ENCODE measurements at regions not wholly inside any gene's neighbourhood (a gene's known extent, or its start where the extent isn't known, plus 50 kb on each side); places are given as distances from the start of the nearest gene placed in this dataset.

DNA sequence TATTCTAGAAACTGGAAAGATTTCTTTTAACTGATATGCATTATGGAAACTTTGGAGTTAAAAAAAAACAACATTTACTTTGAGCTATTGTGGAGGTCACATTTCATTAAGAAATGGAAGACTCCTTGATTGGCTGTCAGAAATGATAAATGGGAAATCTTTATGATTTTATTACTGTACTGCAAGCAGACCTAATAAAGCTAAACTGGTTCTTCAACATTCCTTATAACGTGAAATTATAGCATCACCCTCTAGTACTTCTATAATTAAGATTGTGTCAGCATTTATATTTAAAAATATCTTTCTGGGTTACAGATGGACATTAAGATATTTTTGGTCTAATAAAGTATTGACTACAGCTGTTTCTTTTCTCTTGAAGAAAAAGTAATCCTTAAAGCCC, 213.8 kb upstream of the PACRGL start:
- ATAC-seq (peak; percentile 77), DNase-seq (no peak)
- intact Hi-C loops (cut with DNase I, micrococcal nuclease): no loop called here

DNA sequence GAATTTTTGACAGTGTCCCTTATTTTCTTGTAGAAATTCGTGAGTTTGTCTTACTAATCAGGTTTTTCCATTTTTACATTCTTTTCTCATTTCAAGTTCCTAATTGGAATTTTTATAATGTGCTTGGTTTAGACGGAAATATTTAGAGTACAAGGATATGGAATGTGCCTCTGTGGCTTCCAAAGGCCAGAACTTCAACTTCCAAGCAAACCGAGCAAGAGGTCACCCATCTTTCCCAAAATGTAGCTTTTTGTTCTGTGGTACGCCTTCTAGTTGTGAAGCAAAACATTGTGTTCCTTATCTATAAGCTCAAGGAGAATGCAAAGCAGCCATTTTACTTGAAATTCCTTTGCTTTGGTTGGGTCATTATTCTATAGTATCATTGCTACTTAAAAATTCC, 212.8 kb upstream of the PACRGL start:
- DNase-seq: no peak
- ATAC-seq: no peak
- intact Hi-C loops (cut with DNase I, micrococcal nuclease): no loop called here

DNA sequence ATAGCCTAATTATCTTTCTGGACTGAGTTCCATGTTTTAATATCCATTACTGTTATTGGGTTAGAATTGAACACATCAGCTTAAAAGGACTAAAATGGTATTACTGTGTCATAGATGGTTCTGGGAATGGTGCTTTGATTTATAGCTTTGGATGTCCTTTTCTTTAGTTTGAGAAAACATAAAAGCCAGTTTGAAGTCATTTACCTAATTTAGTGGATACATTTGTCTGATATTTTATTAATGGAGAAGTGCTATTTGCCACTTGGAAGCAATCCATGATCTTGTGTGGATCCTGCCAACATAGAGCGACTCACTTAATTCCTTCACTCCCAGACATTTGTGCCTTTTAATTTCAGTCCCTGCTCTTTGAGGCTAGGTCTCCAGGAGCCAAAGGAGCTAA, 212.4 kb upstream of the PACRGL start:
- no peak for DNase-seq
- intact Hi-C loops (cut with DNase I, micrococcal nuclease): no loop called here
- no peak for ATAC-seq

GRCh38 chr4:20490734-20491133, 209.5 kb upstream of the PACRGL start:
- intact Hi-C loops (cut with DNase I, micrococcal nuclease): no loop called here
- ATAC-seq: no peak
- no peak for DNase-seq

DNA sequence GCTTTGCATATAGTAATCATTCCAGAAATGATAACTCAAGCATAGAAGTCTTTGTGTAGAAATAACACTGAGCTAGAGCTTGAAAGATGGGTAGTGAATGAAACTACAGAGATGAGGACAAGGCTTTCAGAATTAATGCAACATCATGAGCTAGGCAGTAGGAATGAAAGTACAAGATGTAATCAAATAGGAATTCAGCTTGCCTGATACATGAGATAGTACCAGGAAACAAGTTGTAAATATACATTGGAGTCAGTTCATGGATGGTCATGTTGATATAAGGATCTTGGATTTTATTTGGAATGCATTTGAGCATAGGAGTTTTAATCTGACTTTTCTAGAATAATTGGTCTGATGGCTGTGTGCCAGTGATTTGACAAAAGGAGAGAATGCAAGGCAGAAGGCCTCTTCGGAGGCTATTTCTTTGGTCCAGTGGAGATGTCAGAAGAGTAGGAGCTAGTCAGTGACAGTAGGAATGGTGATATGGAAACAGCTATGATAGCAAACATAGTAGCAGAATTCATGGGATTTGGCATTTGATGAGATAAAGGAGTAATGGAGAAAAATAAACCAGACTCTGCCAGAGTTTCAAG, 206.4 kb upstream of the PACRGL start:
- ATAC-seq: no peak
- DNase-seq: no peak
- intact Hi-C loops (cut with DNase I, micrococcal nuclease): no loop called here

DNA sequence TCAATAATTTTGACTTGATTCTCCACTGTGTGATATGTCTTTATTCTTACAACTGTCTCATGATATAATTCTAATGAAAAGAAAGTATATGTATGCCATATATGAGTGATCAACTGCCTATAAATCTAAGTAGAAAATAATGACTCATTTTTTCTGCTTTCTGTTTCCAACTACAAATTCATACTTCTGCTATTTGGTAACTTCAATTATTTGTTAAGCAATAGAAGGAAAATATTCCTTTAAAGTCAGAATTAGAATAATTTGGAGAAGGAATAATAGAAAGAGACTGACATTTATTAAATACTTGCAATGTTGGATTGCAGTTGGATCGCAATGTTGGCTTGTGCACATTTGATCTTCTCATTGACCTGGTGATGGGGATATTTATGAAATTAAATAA, 204.2 kb upstream of the PACRGL start:
- no peak for ATAC-seq

DNA sequence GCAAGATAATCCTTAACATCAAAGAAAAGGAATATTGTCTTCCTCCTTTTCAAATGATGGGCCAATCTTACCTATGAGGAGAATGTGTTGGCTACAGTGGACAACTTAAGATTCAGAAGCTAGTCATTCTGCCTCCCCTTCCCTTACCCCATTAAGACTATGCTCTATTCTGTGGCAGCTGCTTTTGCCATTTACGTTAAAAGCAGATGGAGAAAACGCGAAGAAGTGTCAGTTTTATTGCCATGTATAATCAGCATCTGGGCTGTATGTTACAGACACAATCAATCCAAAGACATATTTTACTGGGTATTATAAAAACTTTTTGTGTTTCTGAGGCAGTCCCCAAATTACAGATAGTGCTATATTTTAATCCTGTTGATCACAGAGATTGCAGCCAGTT, 196.1 kb upstream of the PACRGL start:
- no peak for ATAC-seq
- intact Hi-C loops (cut with DNase I, micrococcal nuclease): no loop called here
- DNase-seq: no peak

More for the DNA sequence above, 204.2 kb upstream of the PACRGL start:
- DNase-seq: no peak
- intact Hi-C loops (cut with DNase I, micrococcal nuclease): no loop called here

DNA sequence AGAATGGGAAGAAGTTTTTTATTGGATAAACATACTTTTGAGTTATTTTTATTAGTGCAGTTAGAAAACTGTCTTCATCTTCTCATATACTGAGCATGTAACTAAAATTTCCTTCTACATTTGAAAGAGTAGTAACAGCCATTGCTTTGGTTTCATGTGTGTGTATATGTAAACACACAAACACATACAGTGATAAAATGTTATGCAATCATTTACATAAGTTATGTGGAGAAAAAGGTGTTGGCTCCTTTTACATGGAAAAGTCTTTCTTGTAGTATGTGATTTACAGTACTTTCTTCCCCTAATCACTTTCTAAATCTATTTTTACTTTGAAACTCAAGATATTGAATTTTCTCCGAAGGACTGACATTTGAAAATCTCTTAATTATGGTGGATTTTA, 194.3 kb upstream of the PACRGL start:
- no peak for ATAC-seq
- no peak for DNase-seq
- intact Hi-C loops (cut with DNase I, micrococcal nuclease): no loop called here

DNA sequence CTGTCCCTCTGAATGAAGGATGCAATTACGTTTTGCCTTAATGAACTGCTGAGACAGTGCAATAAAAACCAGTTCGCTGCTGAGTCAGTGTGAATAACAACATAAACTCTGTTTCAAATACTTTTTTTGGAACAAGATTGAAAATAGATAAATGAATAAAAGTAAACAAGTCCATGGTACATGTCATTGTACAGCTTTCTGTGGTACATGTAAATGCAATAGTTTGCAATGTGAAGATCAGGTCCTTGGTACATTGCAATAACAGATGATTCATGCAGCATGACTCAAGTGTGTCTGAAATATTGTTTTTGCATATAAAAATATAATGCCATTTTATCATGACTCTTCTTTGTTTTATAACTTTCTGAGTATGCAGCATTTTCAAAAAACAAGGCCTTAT, 193.4 kb upstream of the PACRGL start:
- no peak for DNase-seq
- intact Hi-C loops (cut with DNase I, micrococcal nuclease): no loop called here
- ATAC-seq: no peak

DNA sequence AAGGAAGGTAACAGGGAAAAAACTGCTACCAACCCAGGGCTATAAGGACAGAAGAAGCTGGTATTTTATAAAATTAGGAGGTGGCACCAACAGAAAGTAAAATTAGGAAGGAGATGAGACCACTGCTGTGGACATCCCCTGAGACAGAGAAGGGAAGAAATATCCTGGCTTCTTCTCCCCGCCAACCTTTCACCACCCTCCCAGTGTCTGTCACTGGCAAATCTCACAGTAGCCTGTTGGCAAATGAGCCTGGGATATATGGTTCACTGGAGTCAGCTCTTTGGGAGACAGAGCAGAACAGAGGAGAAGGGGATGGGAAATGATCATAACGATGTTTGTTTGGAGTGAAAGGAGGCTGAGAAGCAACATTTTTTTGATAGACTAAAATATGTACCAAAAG, 190.9 kb upstream of the PACRGL start:
- intact Hi-C loops (cut with DNase I, micrococcal nuclease): no loop called here
- DNase-seq: no peak
- ATAC-seq: no peak

GRCh38 chr4:20512033-20512792, 188.0 kb upstream of the PACRGL start:
- intact Hi-C loops (cut with DNase I, micrococcal nuclease): no loop called here
- no peak for DNase-seq
- ATAC-seq: peak; percentile 77

- intact Hi-C loops (cut with DNase I, micrococcal nuclease): no loop called here
- DNase-seq: no peak
- no peak for ATAC-seq
These were observed 187.3 kb upstream of the PACRGL start for GRCh38 chr4:20512985-20513384.

DNA sequence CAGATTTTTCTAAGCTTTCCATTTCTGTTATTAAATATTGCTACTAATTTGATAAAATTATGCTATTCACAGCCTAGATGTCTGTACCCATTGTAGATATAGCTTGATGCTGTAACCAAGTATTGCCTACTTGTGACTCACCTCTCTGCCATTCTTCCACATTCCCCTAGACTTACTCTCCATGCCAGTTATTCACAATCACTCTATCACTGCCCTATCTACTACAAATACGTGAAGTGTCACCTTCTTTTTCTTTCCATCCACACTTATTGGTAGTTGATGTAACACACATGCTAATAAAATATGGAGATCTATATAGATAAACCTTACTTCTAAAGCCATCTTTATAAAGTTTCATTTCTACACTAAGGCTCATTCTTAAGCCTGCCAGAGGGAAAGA, 179.4 kb upstream of the PACRGL start:
- DNase-seq (no peak), ATAC-seq (no peak)
- intact Hi-C loops (cut with DNase I, micrococcal nuclease): no loop called here

- DNase-seq (no peak), ATAC-seq (no peak)
These were observed 171.8 kb upstream of the PACRGL start for GRCh38 chr4:20528508-20528907.

DNA sequence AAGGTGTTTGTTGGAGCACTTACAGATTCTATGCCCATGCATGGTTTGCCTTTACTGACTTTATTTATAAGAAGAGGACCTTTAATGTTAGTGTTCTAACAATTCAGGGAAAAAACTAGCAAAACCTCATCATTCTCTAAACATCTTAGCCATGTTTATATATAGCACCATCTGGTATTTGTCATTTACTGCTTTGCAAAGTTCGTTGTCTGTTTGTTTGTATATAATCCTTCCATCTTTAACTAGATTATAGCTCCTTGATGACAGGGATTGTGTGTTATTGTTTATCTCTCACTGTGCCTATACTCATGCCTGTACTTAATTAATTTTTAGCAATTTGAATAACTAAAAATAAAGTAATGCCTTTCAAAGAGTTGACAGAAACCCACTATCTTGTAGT, 170.6 kb upstream of the PACRGL start:
- DNase-seq: no peak
- ATAC-seq: no peak
- intact Hi-C loops (cut with DNase I, micrococcal nuclease): no loop called here

More at GRCh38 chr4:20528508-20528907, 171.8 kb upstream of the PACRGL start:
- intact Hi-C loops (cut with DNase I, micrococcal nuclease): no loop called here

DNA sequence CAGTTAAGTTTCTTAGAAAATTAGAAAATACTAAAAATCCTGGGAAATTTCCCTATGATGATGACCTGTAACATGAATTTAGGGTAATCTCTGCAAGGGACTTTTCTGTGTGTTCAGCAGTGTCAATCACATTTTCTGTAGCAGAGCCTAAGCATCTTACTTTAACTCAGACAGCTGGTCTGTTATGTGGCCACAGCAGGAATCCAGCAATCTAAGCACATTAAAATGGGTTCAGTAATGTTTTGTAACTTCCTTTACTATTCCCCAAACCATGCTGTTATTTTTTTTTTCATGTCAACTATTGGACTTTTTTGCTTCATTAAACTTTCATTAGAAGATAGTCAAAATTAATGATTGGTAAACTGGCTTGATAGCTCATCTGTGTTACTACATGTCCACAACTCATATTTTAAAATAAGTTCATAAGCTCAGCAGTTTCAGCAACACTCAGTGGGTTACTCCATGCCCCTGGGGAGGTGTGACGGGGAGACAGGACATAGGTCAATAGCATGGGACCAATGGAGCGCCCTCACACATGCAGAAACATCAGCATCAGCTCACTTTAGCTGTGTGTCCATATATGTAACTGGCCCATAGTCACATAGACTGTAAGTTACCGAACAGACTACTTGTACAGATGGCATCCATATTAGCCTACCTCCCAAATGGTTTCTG, 168.0 kb upstream of the PACRGL start:
- no peak for DNase-seq
- no peak for ATAC-seq
- intact Hi-C loops (cut with DNase I, micrococcal nuclease): no loop called here

GRCh38 chr4:20532871-20533870, 167.1 kb upstream of the PACRGL start:
- intact Hi-C loops (cut with DNase I, micrococcal nuclease): no loop called here
- ATAC-seq (no peak), DNase-seq (no peak)

DNA sequence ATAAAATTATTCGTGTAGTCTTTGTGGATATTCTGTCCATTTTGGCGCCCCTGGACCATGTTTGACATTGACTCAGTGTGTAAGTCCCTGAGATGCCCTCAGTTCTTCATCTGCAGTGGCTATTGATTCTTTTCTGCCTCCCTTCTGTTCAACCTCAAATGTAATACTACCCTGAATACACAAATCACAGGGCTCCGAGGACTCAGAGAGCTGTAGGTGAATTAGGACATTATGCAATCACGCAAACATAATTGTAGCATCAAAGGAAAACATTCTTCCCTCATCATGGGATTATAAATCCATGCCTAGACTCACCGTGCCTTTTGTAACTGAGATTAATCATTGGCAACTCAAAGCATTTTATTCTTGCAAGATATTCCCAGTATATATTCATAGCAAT, 161.4 kb upstream of the PACRGL start:
- DNase-seq (no peak), ATAC-seq (no peak)
- intact Hi-C loops (cut with DNase I, micrococcal nuclease): no loop called here

DNA sequence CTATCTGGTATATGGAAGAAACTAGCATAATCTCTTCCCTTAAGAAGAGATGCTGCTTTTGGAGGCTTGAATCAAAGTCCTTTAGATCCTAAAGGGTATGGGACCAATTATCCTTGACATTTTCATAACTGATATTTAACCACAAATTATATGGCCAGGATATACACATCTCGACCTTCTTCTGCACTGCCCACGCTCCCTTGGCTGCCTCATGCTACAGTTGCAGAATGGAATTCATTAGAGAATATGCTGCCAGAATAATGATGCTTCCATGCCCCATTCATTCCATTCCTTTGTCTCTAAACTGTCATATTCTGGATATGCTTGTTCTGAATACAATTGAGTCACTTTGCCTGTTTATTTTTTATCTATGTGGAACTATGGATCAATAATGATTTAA, 157.1 kb upstream of the PACRGL start:
- DNase-seq (no peak), ATAC-seq (no peak)
- intact Hi-C loops (cut with DNase I, micrococcal nuclease): loop anchor here in 1 of 2 donors (5.0 to 10.0 kb wide), 2 partner anchors 121 to 142 kb away; no protein-coding TSS in a partner anchor
